HG02943 (cell line): ENCODE measurements at regions not wholly inside any gene's neighbourhood (a gene's known extent, or its start where the extent isn't known, plus 50 kb on each side); places are given as distances from the start of the nearest gene placed in this dataset.

Experiments used
- ATAC-seq: cut with Tn5 transposase; IDR thresholded peaks from one replicate; pipeline ENCODE4 v1.9.1; 2021; ENCODE audit warnings: mild to moderate bottlenecking, low read depth, moderate library complexity; ENCODE audit not compliant: unreplicated experiment

GRCh38 chr9:91089405-91090129 lies 272.2 kb downstream of the AUH start:
- ATAC-seq, result no peak

GRCh38 chr9:91090130-91090410 lies 271.6 kb downstream of the AUH start:
- no peak for ATAC-seq

GRCh38 chr9:91092214-91092613 lies 269.5 kb downstream of the AUH start:
- no peak for ATAC-seq

- ATAC-seq, result no peak
Measured at GRCh38 chr9:91094324-91095088, 267.2 kb downstream of the AUH start.

GRCh38 chr9:91098203-91098850 lies 263.4 kb downstream of the AUH start:
- no peak for ATAC-seq

GRCh38 chr9:91099436-91099835 lies 262.3 kb downstream of the AUH start:
- ATAC-seq, result no peak

GRCh38 chr9:91100878-91101450 lies 260.8 kb downstream of the AUH start:
- no peak for ATAC-seq

- ATAC-seq, result no peak
Measured at GRCh38 chr9:91101611-91102168, 260.0 kb downstream of the AUH start.

- ATAC-seq, result no peak
Measured at GRCh38 chr9:91102269-91102668, 259.4 kb downstream of the AUH start.

- no peak for ATAC-seq
Measured at GRCh38 chr9:91103931-91104330, 257.8 kb downstream of the AUH start.

- ATAC-seq, result no peak
Measured at GRCh38 chr9:91106415-91107081, 255.2 kb downstream of the AUH start.

GRCh38 chr9:91111226-91111625 lies 250.5 kb downstream of the AUH start:
- no peak for ATAC-seq

- no peak for ATAC-seq
Measured at GRCh38 chr9:91111876-91112275, 249.8 kb downstream of the AUH start.

GRCh38 chr9:91113016-91113415 lies 248.7 kb downstream of the AUH start:
- ATAC-seq, result no peak

GRCh38 chr9:91114450-91114849 lies 247.3 kb downstream of the AUH start:
- ATAC-seq, result no peak

- no peak for ATAC-seq
Measured at GRCh38 chr9:91116211-91116610, 245.5 kb downstream of the AUH start.

GRCh38 chr9:91116711-91117110 lies 245.0 kb downstream of the AUH start:
- no peak for ATAC-seq

GRCh38 chr9:91117474-91117891 lies 244.2 kb downstream of the AUH start:
- ATAC-seq, result no peak

GRCh38 chr9:91117959-91118703 lies 243.6 kb downstream of the AUH start:
- ATAC-seq, result no peak

- ATAC-seq, result no peak
Measured at GRCh38 chr9:91118704-91119025, 243.1 kb downstream of the AUH start.
